ENCODE measurements at regions not wholly inside any gene's neighbourhood (a gene's known extent, or its start where the extent isn't known, plus 50 kb on each side); places are given as distances from the start of the nearest gene placed in this dataset.
A peak's percentile ranks its signal among the peaks of the same experiment; 100 is the strongest.
"Not testable (repeated sequence)": the region's sequence is repeated elsewhere in the genome, so short reads cannot be mapped to it uniquely, and the experiment has no call there.

DNA sequence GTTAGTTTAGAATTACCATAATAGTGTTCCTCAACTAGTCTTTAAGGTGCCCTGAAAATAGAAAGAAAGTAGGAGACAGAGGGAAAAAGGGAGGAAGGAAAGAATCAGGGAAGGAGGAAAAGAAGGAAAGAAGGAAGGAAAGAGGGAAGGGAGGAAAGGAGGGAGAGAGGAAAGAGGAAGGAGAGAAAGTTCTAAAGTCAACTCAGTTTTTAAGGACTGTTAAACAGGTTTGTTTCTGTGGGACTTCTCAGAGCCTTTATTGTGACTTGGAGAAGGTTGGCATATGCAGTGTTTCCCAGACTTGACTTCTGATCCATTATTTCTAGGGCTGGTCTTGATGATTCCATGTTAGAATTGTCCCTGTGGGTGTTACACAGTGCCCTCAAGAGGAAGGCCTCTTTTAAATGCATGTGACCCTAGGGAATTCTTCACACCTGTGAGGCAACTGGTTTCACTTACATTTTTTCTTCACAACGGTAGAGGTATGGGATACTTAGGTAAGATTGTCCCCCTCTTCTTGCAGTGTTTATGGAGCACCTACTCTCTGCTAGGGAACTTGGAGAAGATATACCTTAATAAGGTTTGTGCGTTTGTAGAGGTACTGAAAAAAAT lies 132.7 kb upstream of the GMDS start:
- DNase-seq (ENCODE audit: low read depth in 2 of 2), result no peak

DNA sequence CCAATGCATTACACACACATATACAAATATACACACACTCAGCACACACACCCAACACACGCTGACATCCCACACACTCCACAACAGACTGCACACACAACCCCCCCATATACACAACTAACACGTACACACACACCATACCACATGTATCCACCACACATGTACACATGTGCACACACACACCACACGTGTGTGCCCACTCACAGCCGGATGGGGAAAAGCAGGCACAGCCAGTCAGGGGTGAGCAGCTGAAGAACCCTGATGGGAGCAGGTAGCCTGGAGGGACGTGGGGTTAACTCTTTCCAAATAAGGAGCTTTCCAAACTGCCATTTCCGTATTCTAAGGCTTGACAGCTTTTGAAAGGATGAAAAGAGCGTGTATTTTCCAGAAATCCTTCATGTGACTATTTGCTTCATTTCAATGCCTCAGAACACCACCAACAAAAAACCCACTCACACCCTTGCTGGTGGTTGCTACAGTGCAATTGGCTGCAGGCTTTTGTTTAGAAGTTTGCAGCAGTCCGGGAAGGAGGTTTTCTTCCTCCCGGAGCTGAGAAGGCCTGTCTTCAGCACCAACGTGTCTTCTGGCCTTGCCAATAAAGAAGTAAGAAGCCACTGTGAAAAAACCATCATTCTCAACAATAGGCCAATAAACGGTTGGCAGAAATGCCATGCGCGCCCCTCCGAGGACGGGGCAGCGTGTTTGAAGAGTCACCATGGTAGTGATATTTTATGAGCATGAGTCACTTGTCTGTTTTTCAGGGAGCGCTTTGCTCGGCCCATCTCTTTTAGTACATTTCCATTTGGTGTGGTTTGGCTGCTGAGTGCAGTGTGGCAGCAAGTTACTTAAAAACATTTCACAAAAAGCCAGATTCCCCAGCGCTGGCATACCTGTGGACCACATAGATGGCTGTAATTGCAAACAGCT lies 131.3 kb upstream of the GMDS start:
- DNase-seq (ENCODE audit: low read depth in 2 of 2), result peak in 1 of 2 experiments; percentile 3

DNA sequence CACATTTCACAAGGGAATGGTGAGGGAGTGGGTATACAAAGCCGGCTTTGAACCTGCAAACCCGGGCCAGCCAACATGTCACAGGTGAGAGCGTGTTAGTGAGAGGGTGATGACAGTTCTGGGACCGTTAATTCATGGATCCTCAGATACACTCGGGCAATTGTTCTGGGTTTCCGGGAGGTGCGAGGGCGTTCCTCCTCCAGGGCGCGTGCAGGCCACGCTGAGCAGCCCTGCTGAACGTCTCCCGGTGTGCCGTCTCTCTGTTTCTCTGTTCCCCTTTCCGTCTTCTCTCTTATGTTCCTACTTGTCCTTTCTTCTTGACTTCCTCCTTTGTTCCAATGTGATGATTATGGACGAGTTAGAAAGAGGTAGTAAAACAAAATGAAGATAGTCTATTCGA lies 130.0 kb upstream of the GMDS start:
- no peak for DNase-seq (ENCODE audit: low read depth in 2 of 2)

DNA sequence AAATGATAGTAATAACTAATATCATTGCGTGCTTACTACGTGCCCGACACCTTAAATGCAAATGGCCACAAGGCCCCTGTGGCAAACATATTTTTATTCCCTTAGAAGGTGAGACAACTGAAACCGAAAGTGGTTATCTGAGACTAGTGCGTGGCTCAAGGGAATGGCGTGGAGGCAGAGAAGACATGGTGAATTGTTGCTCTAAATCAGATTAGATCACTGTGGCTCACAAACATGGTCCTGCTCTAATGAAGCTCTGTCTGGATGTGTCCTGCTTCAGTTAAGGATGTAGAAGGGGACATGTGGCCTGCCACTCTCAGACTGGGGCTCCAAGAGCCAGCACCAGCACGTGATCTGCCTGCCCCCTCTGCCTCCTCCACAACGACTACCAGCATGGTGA lies 124.2 kb upstream of the GMDS start:
- no peak for DNase-seq (ENCODE audit: low read depth in 2 of 2)

DNA sequence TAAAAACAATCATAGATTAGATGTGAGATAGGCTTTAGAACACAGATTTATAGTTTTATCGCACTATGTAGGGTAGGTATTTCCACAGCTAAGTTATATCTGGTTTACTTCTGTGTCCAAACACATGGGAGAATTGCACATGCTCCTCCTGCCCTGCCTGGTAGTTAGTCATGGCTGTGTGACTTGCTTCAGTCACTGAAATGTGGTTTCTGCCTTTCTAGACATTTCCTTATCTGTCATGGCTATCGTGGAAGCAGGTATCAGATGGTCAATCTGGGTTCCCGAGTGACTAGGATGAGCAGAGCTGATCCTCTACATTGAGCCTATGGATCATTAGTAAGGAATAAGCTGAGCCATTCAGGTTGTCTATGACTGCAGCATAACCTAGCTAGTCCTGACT lies 117.8 kb upstream of the GMDS start:
- DNase-seq (ENCODE audit: low read depth in 2 of 2), result no peak

DNA sequence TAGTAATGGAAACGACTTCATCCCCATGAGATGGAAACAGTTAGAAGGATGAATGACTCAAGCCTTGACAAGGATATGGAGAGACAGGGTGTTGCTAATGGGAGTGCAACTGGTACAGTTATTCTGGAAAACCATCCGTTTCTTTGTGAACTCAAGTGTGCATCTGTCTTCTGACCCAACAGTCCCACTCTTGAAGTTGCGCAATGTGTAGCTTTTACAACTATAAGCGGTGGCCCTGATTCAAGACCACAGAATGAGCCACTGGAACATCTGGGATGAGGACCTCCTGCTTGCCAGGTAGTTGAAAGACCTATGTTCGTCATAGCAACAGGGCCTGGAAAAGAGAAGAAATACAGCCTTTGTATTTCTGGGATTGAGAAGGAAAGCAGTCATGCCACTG lies 115.8 kb upstream of the GMDS start:
- no peak for DNase-seq (ENCODE audit: low read depth in 2 of 2)

DNA sequence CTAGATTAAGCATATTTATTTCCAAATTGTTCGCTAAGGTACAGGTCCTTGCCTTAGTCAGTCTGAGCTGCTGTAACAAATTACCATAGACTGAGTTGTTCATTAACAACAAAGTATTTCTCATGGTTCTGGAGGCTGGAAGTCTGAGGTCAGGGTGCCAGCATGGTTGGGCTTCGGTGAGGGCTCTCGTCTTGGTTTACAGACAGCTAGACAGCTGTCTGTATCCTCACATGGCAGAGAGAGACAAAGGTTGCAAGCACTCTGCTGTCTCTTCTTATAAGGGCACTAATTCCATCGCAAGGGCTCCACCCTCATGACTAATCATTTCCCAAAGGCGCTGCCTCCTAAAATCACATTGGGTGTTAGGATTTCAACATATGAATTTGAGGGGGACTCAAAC lies 115.3 kb upstream of the GMDS start:
- DNase-seq (ENCODE audit: low read depth in 2 of 2), result no peak

DNA sequence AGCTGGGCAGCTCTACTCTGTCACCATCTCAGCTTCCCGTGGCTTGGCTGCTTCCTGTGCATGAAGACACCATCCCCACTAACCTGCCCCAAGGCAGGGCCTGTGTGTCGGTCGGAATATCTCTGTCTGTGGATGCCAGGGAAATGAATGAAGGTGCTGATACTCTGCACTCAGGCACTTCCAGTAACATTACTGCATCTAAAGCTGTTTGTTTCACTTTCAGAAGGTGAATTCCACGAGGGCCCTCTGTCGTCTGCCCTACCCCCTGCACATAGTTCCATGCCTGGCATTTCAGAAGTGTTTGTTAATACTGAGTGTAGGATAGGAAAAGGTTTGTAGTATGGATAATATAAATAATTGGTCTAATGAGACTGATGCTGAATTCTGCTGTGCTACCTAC lies 114.7 kb upstream of the GMDS start:
- no peak for DNase-seq (ENCODE audit: low read depth in 2 of 2)

DNA sequence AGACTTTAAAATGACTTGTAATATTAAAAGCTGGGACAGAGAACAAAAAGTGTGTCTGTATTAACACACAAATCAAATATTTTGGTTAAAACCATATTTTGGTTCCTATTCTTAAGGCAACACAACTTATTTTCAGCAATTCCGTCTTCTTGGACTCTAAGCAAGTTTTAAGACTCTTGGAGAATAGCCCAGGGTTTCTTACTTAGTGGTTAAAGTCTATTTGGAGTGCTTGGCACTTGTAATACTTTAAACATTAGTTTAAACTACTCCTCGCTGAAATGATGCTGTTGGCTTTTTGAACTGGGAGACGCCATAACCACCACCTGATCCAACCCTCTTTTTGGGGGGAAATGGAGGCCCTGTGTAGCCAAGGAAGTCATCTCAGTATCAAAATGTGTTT lies 109.7 kb upstream of the GMDS start:
- no peak for DNase-seq (ENCODE audit: low read depth in 2 of 2)

DNA sequence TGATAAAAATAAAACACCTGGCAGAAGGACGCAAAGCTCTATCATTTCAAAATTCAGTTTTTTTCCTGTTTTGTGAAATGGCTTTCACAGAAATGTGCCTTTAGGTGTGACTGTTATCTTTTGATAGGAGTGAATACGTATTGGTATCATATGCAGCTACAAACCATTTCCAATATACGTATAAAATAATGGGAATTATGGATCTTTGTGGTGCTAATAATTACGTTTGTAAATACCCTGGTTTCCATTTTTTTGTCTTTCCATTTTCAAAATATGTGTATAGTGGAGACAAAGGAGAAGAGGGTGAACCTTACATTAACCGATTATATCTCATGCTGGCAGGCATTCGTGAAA lies 108.7 kb upstream of the GMDS start:
- DNase-seq (ENCODE audit: low read depth in 2 of 2), result no peak

DNA sequence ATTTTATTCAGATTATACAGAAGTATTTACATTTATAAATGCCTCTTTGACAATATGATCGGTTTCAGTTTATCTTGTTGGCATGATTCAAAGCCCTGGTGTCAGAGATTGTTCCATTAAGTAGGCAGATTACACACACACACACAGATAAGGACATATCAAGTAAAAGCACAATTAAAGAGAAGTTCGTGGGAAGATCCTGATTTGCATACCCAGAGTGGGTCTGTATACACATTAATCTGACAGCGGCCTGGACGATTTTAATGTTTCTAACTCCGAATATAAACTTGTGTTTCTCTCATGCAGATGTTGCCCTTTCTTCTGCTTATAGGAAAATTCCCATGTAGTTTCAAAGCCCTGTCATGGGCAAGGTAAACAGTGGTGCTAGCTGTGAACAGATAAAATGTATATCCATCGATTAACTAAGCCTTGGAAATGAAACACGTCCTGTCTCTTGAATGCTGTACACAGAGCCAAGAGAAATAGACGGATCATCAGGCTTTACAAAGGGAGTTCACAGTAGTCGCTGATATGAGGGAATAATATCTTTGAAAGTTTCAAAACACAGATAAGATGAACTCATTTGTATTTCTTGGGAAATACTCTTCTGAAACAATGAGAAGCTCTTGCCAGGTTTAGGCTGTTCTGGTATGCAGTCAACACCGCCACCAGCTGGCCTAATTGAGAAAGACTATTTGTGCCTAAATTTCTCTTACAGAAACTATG lies 108.2 kb upstream of the GMDS start:
- DNase-seq (ENCODE audit: low read depth in 2 of 2), result peak; percentile 42 to 45

DNA sequence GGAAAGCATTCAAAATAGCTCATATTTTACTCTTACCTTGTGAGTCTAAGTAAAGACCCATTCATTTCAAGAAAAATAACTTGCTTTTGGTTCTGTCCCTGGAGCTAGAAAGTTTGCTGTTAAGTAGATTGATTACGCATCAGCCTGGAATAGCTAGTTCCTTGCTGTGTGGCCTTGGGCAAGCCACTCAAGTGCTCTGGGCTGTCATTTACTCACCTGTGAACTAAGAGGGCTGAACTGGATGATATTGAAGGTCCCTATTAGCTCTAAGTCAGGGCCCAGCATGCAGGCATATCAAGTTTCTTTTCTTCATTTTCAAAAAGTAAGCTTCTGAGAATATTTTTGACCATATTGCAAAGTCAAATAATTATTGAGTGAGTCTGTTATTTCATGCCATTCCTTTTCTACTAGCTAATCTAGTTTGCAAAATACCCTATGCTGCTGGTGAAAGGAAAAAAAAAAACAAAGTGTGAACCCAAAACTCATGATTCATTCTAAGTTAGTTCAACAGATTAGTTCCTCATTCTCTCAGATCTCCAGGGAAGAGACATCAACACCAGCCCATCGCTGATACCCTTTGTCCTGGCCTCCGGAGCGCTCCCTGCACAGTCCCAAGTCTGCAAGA lies 106.5 kb upstream of the GMDS start:
- peak; percentile 40 to 46 for DNase-seq (ENCODE audit: low read depth in 2 of 2)

DNA sequence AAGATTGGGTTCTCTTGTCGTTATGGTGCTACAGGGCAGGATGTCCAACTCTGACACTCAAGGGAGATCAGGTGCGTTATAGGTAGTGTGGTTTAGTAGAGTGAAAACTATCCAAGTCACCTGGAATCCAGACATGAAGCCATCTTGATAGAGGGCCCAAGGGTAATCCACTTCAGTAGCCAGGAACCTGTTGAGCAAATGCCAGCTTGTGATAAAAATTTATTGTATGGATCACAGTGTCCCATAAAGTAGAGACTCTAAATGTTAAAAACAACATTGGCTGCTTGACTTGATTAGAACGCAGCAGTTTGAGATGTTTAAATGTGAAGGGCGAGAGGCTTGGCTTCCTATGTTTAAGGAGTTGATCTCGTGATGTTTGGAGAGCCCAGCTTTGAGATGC lies 105.7 kb upstream of the GMDS start:
- no peak for DNase-seq (ENCODE audit: low read depth in 2 of 2)

DNA sequence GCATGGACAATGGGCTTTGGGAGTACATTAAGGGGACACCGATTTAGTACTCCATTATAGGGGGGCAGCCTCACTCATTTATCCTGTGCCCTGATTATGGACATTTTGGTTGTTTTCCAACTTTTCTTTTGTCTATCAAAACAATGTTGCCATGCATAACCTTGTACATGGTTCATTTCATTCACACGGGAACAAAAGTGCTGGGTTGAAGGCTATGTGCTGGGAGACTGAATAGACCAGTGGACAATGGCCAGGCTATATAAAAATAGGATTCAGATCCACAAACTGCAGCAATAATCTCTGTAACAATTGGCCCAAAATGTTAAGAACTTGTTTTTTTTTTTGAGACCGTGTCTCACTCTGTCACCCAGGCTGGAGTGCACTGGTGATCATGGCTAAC lies 100.7 kb upstream of the GMDS start:
- DNase-seq (ENCODE audit: low read depth in 2 of 2), result no peak

DNA sequence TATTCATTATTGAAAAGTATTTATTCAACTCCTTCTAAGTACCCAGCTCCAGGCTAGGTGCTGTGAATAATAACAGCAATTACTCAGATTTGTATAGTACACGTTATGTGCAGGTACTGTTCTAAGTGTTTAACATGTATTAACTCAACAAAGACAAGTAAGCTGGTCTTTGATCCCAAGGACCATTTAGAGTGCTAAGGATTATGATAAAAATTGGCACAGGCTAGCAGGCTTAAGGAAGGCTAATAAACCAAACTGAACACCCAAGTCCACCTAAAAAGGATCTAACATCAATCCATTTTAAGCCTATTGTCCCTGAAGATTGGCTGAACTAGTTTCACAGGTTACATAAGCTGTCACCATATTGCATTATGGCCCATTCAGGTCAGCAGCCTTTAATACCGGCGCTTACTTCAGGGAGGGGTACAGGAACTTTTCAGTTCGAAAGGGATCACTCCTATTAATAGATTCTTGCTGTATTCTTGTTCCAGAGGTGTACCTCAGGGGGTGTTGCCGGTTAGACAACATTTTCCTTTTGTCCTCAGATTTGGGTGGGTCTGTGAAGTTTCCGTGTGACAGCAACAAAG lies 99.0 kb upstream of the GMDS start:
- DNase-seq (ENCODE audit: low read depth in 2 of 2), result no peak

DNA sequence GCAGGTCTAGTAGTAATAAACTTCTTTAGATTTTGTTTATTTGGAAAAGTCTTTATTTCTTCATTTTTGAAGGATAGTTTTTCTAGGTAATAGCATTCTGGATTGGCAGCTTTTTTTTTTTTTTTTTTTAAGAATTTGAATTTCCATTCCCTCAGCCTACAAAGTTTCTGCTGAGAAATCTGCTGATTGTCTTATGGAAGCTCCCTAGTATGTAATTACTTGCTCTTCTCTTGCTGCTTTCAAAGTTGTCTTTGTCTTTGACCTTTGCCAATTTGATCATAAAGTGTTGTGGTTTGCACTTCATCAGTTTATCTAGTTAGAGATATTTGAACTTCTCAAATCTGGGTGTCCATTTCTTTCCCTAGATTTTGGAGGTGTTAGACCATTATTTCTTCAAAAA lies 82.2 kb upstream of the GMDS start:
- DNase-seq (ENCODE audit: low read depth in 2 of 2), result no peak

DNA sequence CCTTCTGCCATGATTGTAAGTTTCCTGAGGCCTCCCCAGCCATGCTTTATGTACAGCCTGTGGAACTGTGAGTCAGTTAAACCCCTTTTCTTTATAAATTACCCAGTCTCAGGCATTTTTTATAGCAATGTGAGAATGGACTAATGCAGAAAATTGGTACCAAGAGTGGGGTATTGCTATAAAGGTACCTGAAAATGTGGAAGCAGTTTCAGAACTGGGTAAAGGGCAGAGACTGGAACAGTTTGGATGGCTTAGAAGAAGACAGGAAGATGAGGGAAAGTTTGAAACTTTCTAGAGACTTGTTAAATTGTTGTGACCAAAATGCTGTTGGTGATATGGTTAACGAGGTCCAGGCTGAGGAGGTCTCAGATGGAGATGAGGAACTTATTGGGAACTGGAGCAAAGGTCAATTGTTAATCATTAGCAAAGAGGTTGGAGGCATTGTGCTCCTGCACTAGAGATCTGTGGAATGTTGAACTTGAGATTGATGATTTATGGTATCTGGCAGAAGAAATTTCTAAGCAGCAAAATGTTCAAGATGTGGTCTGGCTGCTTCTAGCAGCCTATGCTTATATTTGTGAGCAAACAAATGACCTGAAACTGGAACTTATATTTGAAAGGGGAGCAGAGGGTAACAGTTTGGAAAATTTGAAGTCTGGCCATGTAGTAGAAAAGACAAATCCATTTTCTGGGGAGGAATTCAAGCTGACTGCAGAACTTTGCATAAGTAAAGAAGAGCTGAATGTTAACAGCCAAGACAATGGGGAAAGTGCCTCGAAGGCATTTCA lies 79.0 kb upstream of the GMDS start:
- no peak for DNase-seq (ENCODE audit: low read depth in 2 of 2)

DNA sequence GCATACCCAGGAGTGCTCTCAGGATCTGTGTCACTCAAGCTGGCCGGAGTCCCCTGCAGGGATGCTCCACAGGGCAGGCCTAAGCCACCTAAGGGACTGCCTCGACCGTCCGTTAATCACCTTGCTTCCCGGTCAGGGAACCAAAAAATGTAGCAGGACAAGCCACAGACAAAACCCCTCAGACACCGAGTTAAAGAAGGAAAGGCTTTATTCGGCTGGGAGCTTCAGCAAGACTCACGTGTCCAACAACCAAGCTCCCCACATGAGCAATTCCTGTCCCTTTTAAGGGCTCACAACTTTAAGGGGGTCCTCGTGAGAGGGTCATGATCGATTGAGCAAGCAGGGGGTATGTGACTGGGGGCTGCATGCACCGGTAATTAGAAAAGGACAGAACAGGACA lies 72.1 kb upstream of the GMDS start:
- DNase-seq (ENCODE audit: low read depth in 2 of 2), result not testable (repeated sequence)

DNA sequence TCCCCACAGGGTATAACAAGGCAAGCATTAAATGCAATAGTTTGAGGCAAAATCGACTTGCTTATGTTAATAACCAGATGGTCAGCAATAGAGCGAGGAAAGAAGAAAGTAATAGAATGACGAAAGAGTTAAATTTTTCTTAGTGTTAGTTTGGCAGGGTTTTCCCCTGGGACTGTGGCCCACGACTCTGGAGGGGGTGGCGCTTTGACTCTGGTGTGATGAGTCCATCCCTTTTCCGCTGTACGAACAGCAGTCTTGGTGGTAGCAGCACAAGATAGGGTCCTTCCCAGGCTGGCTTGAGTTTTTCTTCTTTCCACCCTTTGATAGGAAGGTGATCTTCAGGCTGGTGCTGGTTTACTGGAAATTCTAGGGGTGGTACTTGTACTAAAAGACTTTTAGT lies 69.2 kb upstream of the GMDS start:
- no peak for DNase-seq (ENCODE audit: low read depth in 2 of 2)

DNA sequence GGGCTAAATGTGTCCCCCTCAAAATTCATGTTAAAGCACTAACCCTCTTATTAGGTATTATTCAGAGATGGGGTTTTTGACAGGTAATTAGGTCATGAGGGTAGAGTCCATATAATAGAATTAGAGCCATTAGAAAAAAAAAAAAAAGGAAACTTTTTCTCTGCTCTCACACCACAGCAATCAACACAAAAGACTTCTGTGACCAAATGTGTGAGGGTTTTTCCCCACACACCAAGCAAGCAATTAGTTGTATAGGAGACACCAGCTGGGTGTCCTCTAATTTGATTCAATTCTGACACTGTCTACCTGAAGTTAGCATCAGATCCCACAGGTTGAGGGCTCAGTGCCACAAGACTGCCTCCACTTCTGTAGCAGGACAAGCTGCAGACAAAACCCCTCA lies 64.6 kb upstream of the GMDS start:
- DNase-seq (ENCODE audit: low read depth in 2 of 2), result no peak

DNA sequence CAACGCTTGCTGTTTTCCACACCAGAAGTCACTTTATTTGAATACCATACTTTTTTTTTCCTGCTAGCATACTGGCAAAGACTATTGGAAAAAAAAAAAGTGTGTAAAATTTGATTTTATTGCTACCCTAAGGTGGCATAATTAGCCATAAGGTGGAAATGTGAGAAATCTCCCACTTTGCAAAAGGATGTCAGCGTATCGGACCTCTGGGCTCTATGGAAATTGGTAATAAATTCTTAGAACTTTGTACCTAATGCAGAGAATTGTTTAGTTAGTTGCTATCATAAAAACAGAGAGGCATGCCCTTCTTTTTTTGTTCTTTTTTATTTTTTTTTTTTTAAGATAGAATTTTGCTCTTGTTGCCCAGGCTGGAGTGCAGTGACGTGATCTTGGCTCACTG lies 63.7 kb upstream of the GMDS start:
- DNase-seq (ENCODE audit: low read depth in 2 of 2), result no peak
